Renal cortex interstitium (tissue), 11 donors: ENCODE measurements at regions not wholly inside any gene's neighbourhood (a gene's known extent, or its start where the extent isn't known, plus 50 kb on each side); places are given as distances from the start of the nearest gene placed in this dataset.
"Not testable (repeated sequence)": the region's sequence is repeated elsewhere in the genome, so short reads cannot be mapped to it uniquely, and the experiment has no call there.

ENCODE experiments used
- DNase-seq, 11 donors: peaks; one replicate each; pipeline ENCODE4 v3.0.0-alpha.2; 2013; ENCODE audit warnings: low read depth in 9 of 11, low spot score in 4 of 11; ENCODE audit errors: extremely low read depth in 1 of 11

DNA sequence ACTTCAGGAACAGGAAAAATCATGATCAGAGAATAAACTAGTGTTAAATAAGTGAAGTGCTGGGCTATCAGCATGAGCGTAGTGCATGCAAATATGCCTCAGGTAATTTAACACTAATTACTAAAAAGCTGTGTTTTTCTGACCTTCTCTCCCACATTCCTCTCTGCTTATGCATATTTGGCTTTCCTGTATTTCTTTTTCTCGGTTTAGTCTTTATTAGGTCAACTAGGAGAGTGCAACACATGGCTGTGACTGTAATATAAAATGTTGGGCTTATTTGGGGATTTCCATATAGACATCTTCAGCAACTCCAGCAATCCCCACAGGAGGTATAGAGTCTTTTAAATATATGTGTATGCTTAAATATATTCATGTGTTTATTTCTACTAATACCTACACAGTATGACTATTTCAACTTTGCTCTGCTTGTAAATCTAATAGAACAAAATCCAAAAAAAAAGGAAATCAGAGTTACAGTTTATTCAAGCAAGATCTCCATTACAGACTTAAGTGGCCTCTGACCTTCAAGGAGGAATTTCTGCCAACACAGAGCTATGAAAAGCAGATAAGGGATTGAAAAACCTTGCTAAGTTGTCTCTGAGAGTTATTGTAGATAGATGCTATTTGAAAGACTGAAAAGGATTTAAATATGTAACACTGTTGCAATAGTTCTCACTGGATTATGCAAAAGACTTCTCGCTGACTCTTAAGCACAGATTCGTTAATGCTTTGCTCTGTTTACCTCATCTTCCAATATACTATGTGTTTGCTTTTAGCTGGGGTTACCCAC is 359.5 kb upstream of the RGPD4 start:
- DNase-seq: no peak

DNA sequence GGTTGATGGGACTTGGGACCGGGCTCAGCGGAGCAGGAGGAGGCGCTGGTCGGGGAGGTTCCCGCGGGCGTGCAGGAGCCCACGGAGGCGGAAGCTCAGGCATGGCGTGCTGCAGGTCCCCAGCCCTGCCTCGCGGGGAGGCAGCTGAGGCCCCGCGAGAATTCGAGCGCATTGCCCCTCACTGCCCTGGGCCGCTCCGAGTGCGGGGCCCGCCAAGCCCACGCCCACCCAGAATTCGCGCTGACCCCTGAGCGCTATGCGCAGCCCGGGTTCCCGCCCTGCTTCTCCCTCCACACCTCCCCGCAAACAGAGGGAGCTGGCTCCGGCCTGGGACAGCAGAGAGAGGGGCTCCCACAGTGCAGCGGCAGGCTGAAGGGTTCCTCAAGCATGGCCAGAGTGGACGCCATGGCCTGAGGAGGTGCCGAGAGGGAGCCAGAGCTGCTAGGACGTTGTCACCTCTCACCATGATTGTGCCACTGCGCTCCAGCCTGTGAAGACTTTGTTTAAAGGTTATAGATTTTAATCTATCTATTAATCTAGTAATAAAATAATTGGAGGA is 357.2 kb upstream of the RGPD4 start:
- no peak for DNase-seq

DNA sequence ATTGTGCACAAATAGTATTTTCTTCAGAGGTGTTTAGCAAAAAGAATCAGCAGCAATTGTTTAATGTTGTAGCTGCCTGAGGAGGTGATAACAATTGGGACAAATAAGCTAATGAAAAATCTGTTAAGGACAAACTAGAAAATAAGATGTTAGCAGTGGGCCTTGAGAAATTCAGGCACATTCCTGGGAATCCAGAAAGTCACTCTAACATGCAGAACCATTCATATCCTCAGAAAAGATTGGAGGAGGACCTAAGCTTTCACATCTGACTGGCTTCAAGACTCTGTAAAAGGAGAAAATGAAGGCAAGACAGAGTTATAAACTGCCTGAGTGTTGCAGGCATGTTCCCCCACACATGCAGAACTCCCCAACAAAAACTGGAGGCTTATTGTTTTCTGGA is 353.5 kb upstream of the RGPD4 start:
- DNase-seq: no peak

DNA sequence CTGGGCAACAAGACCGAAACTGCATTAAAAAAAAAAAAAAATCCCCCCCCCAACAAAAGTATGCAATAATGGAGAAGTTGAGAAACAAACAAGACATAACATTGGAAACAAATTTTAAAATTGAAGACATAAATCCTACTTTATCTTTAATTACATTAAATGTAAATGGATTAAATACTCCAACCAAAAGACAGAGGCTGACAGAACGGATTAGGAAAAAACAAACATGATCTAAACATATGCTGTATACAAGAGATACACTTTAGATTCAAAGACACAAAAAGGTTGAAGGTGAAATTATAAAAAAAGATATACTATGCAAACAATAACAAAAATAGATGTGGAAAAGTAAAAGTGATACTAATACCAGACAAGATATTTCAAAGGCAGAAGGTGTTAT is 350.8 kb upstream of the RGPD4 start:
- no peak for DNase-seq

DNA sequence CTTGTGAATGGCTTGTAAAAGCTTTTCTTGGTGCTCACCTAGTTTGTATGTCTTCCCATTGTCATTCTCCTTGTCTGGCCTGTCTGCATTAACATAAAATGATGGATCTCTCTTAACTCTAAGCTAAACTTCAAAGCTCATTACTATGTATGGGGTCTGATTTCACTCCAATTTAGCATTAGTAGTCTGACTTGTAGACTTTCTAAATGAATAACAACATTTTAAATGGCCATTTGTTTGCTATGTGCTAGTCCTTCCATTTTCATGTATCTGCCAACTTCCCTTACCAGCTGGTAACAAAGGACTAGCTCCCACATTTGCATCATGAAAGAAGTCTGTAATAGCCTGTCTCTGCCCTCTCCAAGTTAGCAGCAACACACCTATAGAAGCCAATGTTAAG is 324.2 kb upstream of the RGPD4 start:
- DNase-seq: no peak

DNA sequence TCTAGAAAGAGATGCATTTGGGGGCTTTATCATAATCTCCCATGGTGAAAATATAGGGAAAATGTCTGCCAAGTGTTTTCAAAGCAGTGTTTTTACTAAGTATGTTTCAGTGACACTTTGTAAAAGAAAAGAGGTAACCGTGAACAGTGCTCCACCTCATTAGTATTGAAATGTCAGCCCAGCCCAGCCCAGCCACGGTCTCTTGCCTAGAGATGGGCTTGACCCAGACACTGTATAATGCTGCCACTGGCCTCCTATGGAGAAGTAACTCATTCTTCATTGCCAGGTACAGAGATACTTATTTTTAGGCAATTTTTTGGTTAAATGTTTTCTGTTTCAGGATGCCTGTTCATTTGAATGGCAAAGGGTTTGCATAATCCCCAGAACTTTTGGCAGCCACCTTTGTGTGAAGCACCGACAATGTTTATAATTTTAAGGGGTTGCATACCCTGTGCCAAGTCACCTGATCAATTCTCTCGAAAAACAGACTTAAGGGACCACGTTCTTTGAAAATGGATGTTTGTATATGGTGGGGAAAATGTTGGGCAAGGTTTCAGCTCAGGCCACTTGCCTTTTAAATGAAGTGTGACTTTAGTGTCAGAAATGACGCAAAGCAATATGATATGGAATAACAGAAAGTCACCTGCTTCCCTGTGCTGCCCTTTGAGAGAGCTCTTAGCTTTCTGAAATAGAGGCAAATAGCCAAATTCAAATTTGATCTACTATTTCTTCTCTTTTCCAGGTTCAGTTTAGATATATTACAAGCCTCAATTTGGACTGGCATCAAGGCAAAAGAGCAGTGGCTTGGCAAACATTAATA is 314.5 kb upstream of the RGPD4 start:
- no peak for DNase-seq

DNA sequence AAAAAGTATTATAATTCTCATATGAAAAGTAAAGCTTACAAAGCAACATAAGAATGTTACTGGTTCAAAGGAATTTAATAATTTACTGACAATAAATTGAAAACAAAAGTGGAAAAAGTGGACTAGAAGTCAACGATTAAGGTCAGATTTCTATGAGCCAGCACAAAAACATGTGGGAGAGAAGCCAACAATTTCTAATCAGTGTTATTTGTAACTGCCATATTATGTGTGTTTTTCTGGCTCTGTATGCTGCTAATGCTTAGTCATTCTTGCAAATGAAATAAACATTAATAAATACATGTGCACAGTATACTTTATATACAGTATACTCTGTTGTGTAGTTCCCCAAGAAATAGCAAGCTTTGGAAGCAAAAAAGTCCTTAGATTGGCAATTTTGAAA is 301.3 kb upstream of the RGPD4 start:
- DNase-seq: no peak

DNA sequence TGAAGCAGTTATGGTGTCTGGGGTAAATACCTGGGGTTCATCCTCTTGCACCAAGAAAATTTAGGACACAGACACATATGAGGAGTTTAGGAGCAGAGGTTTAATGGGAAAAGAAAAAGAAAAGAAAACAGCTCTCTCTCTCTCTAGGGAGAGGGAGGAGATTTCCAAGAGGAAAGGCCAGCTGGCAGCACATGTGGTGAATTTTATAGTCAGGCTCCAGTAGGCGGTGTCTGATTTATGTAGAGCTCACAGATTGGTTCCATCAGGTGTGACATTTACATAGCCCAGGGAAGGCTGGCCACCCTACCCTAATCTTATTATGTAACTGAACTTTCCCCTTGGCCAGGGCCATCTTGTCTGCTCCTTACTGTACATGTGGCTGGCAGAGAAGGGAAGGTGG is 297.5 kb upstream of the RGPD4 start:
- DNase-seq: peak in 10 of 11 donors; percentile 18 to 51 (median 29)

DNA sequence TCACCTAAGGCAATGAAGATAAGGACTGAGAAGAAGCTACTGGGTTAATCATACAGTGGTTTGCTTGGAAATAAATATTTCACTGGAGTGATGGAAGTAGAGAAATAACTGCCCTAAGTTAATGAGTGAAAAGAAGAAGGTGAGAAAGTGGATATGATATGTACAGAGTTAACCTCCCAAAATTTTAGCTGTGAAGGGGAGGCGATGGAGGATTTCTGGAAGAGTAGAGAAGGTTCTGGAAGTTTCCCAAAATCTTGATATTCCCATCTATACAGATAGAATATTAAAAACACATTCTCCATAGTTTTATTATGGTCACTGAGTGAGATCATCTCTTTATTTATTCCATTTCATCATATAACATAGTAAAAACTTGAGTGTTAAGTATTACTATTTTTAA is 296.6 kb upstream of the RGPD4 start:
- DNase-seq: no peak

DNA sequence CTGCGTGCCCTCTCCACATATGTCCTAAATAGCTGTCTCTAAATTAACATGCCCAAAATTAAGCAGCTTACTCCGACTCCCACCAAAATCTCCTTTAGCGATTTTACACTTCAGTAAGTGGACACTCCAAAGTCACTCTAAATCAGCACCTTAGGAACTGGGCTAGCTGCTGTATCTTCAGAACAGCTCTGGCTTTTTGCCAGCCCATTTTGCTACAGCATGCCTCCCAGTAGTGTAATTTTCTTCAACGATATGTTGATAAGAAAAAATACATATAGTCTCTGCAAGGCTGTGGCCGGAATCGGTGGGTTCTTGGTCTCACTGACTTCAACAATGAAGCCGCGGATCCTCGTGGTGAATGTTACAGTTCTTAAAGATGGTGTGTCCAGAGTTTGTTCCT is 291.8 kb upstream of the RGPD4 start:
- no peak for DNase-seq

DNA sequence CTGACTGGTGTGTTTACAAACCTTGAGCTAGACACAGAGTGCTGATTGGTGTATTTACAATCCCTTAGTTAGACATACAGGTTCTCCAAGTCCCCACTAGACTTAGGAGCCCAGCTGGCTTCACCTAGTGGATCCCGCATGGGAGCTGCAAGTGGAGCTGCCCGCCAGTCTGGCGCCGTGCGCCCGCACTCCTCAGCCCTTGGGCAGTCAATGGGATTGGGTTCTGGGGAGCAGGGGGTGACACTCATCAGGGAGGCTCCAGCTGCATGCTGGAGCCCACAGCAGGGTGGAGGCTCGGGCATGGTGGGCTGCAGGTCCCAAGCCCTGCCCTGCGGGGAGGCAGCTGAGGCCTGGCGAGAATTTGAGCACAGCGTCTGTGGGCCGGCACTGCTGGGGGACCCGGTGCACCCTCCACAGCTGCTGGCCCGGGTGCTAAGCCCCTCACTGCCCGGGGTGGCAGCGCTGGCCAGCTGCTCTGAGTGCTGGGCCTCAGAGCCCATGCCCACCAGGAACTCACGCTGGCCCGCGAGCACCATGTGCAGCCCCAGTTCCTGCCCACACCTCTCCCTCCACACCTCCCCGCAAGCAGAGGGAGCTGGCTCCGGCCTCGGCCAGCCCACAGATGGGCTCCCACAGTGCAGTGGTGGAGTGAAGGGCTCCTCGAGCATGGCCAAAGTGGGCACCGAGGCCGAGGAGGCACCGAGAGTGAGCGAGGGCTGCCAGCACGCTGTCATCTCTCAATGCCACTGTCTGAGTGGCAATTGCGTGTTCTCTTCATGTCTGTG is 290.6 kb upstream of the RGPD4 start:
- DNase-seq: not testable (repeated sequence)

DNA sequence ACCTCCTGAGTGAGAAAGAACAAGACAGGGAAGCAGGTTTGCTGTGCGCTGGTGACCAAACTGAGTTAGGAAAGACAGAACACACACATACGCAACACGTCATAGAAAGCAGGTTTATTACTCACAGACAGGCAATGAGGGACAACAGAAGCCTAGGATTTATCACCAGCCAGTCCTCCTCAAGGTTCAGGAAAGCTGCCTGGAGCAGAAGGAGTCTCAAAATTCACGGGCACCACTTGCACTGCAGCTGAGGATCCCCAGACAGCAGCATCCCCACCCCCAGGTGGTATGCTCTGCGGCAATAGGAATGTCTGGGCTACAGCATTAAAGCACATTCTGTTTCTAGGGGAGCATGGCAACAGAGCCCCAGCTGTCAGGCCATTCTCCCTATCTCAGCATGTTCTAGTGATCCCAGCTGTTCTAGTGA is 284.4 kb upstream of the RGPD4 start:
- no peak for DNase-seq

DNA sequence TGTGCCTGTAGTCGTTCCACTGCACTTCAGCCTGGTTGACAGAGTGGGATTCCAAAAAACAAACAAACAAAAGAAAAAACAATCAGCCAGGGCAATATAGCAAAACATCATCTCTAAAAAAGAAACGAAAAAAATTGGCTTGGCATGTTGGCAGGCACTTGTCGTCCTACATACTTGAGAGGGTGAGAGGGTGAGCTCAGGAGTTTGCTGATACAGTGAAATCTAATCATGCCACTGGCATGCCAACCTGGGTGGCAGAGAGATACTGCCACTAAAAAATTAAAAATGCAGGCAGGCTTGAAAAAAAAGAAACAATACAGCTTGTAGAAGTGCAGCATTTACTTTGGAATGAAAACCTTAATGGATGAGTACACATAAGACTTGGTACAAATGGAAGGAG is 282.9 kb upstream of the RGPD4 start:
- DNase-seq: no peak

DNA sequence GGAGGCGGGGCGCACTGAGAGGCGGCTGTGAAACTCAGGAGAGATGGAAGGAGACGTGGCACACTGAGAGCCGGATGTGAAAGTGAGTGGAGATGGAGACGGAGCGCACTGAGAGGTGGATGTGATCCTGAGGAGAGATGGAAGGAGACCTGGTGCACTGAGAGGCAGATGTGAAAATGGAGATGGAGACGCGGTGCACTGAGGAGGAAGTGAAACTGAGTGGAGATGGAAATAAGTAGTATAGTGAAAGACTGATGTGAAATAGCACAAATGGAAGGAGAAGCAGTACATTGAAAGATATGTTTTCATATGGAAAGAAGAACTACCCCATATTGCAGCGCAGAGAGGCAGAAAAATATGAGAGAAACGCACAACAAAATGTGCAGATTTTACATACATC is 281.6 kb upstream of the RGPD4 start:
- DNase-seq: no peak

DNA sequence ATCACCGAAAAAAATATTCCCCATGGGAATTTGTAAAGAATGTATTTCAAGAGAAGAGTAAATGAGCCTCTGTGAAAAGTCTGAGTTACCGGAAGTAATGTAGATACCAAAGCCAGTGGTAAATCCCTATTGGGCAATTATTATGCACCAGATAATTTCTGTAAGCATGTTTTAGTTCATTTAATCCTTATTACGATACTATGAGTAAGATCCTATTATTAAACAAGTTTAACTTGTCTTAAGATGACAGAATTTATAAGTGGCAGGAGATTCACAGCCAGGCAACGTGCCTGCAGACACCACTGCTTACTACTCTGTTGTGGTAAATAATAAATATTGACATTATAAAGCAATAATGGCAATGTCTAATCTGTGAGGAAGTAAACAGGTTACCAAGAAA is 280.8 kb upstream of the RGPD4 start:
- no peak for DNase-seq

DNA sequence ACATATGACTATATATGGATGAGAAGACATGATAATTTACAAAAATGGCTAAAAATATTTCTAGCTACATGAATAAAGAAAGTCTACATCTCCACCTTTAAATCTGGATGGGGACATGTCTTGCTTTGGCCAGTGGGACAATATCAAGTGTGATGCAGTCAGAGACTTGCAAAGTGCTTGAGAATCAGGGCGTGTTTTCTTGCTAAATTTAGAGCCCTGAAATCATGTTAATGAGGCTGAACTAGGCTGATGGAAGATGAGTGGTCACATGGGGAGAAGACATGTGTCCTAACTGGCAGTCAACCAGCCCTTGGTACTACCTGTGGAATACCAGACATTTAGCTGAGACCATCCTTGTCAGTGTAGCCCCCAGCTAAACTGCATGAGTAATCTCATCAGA is 278.5 kb upstream of the RGPD4 start:
- DNase-seq: no peak

DNA sequence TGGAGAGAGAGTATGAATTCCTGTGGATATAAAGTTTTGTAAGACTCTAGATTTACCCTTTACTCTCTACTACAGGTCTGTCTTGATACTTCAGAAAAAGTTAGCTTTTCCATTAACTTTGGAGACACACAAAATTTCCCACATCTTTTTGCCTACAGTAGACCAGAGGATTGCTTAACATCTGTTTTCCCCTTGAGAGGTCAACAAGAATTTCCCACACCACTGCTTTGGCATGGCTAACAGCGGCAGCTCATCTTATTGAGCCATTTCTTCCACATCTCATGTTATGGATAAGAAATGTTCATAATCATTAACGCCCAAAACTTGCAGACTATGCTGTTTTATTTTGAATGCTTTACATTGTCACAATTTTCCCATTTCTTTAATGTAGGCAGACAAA is 273.6 kb upstream of the RGPD4 start:
- no peak for DNase-seq

DNA sequence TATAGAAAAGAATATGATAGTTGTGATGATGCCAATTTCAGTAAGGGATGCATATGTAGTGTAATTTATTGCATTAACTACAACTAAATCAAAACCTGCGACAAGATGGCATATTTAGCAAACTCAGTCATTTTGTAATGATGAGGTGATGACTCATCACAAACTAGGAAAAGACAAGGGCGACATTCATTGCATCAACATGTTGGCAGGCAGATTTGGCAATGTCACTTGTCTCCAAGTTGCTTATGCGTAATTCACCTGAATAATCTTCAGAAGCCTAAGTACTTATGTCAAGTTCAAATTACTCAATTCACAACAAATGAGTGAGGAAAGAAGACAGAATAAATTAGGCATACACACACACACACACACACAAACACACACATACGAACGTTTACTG is 273.2 kb upstream of the RGPD4 start:
- DNase-seq: no peak

DNA sequence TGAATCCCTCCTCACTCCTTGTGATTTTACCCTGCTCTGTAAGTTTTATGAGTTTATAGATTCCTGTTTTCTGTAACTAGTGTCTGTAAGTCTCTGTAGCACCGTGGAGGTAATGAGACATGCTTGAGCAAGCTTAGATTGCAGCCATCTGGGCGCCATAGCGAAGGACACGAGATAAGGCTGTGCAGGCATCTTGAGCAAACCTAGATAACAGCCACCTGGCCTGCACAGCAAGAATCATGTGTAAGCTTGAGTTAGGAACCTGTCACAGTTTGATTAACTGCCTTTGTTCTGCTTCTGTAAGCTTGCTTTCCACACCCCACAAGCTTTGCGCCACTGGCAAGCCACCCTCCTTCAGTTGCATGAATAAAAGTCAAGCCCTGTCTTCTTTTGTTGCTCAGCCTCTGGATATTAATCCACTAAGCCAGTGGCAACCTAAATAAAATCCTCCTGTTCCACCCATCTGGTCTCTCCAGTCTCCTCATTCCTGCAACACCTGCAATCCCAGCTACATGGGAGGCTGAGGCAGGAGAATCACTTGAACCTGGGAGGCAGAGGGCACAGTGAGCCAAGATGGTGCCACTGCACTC is 270.6 kb upstream of the RGPD4 start:
- DNase-seq: no peak
